GM23248 (cell line): ENCODE measurements at regions not wholly inside any gene's neighbourhood (a gene's known extent, or its start where the extent isn't known, plus 50 kb on each side); places are given as distances from the start of the nearest gene placed in this dataset.

Experiments used
- EZH2 ChIP-seq: fragments of 200-600 bp; sonication (generic); IDR thresholded peaks from 2 replicates; pipeline ENCODE4 v1.6.1; 2018; ENCODE audit warnings: antibody characterized with exemption, mild to moderate bottlenecking; ENCODE audit not compliant: insufficient read depth, poor library complexity, severe bottlenecking
- EZH2phosphoT487 ChIP-seq: fragments of 200-600 bp; sonication (generic); IDR thresholded peaks from 2 replicates; pipeline ENCODE4 v1.6.1; 2018; ENCODE audit warnings: antibody characterized with exemption, moderate library complexity, mild to moderate bottlenecking, low read depth; ENCODE audit not compliant: insufficient read depth

- TF ChIP-seq EZH2 (no peak), EZH2phosphoT487 (no peak)
Measured at GRCh38 chr3:110149763-110150162, 812.4 kb upstream of the DPPA4 start.
